A549 (cell line): ENCODE measurements at regions not wholly inside any gene's neighbourhood (a gene's known extent, or its start where the extent isn't known, plus 50 kb on each side); places are given as distances from the start of the nearest gene placed in this dataset.

ENCODE experiments used
- ATAC-seq, 2 experiments: fragments of 200-7000 bp in 1 of 2; fragments of >200 bp in 1 of 2; cut with Nextera tagmentation in 1 of 2; cut with Tn5 transposase in 1 of 2; 3 replicates each; pipeline versions ENCODE4 v1.8.0 to v1.9.1; 2018 to 2020; ENCODE audit warnings: mild to moderate bottlenecking in 1 of 2, moderate library complexity in 1 of 2
- CTCF ChIA-PET: fragments of 300-600 bp; sonication (Branson Sonifier 250); formaldehyde crosslinking; extraction: SDS; loops from one replicate; lab custom pipeline; 2021; ENCODE audit warnings: antibody characterized with exemption, inconsistent platforms; lab: Yijun Ruan, JAX
- POLR2A ChIA-PET: fragments of 350-600 bp; formaldehyde crosslinking; extraction: SDS; loops from one replicate; lab custom pipeline; 2021; ENCODE audit warnings: antibody characterized with exemption, inconsistent platforms; lab: Yijun Ruan, JAX
- DNase-seq, 2 experiments: peaks; one replicate each; pipeline versions ENCODE4 v3.0.0 to v3.0.0-alpha.2; 2011 to 2016; ENCODE audit warnings: low read depth in 1 of 2, low spot score in 1 of 2
- FAIRE-seq: peaks from 2 replicates; lab custom pipeline; 2011; peaks lifted over from hg19 to GRCh38; lab: Jason Lieb, UNC
- H3K27ac ChIP-seq, 2 experiments: fragments of >200 bp; sonication (Bioruptor Twin); formaldehyde crosslinking; 3 replicates each; pipeline ENCODE4 v1.5.1; 2016 to 2017
- H3K4me1 ChIP-seq: fragments of >200 bp; sonication (Bioruptor Twin); formaldehyde crosslinking; 3 replicates; pipeline ENCODE4 v1.6.1; 2016
- H3K4me2 ChIP-seq: fragments of >200 bp; sonication (Bioruptor Twin); formaldehyde crosslinking; 3 replicates; pipeline ENCODE4 v1.6.1; 2016
- H3K4me3 ChIP-seq: fragments of >200 bp; sonication (Bioruptor Twin); formaldehyde crosslinking; 3 replicates; pipeline ENCODE4 v1.5.1; 2016
- H3K9me3 ChIP-seq: fragments of >200 bp; sonication (Bioruptor Twin); formaldehyde crosslinking; 3 replicates; pipeline ENCODE4 v1.6.1; 2016
- BHLHE40 ChIP-seq: IDR thresholded peaks from 2 replicates; pipeline ENCODE4 v1.6.1; 2012; ENCODE audit warnings: low read depth, low read length, inconsistent platforms
- CHD2 ChIP-seq: fragments of 150-350 bp; IDR thresholded peaks from 2 replicates; pipeline ENCODE4 v1.6.1; 2014; ENCODE audit warnings: low read length; ENCODE audit not compliant: partially characterized antibody
- CHD4 ChIP-seq: fragments of 200-600 bp; sonication (generic); IDR thresholded peaks from 2 replicates; pipeline ENCODE4 v1.6.1; 2016; ENCODE audit warnings: antibody characterized with exemption, mild to moderate bottlenecking, borderline replicate concordance
- ESRRA ChIP-seq: fragments of 150-350 bp; IDR thresholded peaks from 2 replicates; pipeline ENCODE4 v1.6.1; 2014; ENCODE audit warnings: mild to moderate bottlenecking, low read length, borderline replicate concordance
- FOSB ChIP-seq: fragments of 250-450 bp; sonication (Bioruptor Pico); IDR thresholded peaks from 2 replicates; pipeline ENCODE4 v1.5.0; 2020; ENCODE audit warnings: mild to moderate bottlenecking, moderate library complexity
- GATA3 ChIP-seq: IDR thresholded peaks from 2 replicates; pipeline ENCODE4 v1.6.1; 2012; ENCODE audit warnings: borderline replicate concordance
- HDAC2 ChIP-seq: fragments of 200-600 bp; sonication (generic); IDR thresholded peaks from 2 replicates; pipeline ENCODE4 v1.6.1; 2016
- HEYL ChIP-seq: fragments of 250-450 bp; sonication (Bioruptor Pico); IDR thresholded peaks from 2 replicates; pipeline ENCODE4 v1.8.0; 2021; ENCODE audit warnings: mild to moderate bottlenecking, moderate library complexity
- HOXA7 ChIP-seq: fragments of 250-450 bp; sonication (Bioruptor Pico); IDR thresholded peaks from 2 replicates; pipeline ENCODE4 v1.5.0; 2020; ENCODE audit warnings: mild to moderate bottlenecking, moderate library complexity
- HOXB13 ChIP-seq: fragments of 250-450 bp; sonication (Bioruptor Pico); IDR thresholded peaks from 2 replicates; pipeline ENCODE4 v1.5.0; 2020; ENCODE audit warnings: low read depth, mild to moderate bottlenecking, moderate library complexity
- KDM5A ChIP-seq: fragments of 200-600 bp; sonication (generic); IDR thresholded peaks from 2 replicates; pipeline ENCODE4 v1.6.1; 2016; ENCODE audit warnings: antibody characterized with exemption, mild to moderate bottlenecking
- MAFK ChIP-seq: fragments of 450-650 bp; IDR thresholded peaks from 2 replicates; pipeline ENCODE4 v1.6.1; 2014; ENCODE audit not compliant: partially characterized antibody
- MAZ ChIP-seq: fragments of 150-350 bp; IDR thresholded peaks from 2 replicates; pipeline ENCODE4 v1.6.1; 2014; ENCODE audit warnings: antibody characterized with exemption, low read depth, low read length, borderline replicate concordance
- MYC ChIP-seq: IDR thresholded peaks from 2 replicates; pipeline ENCODE4 v1.6.1; 2012; ENCODE audit warnings: mild to moderate bottlenecking, inconsistent platforms, low read length, improper control_type of control experiment, borderline replicate concordance
- NFE2L2 ChIP-seq: fragments of 150-350 bp; conservative IDR thresholded peaks from 2 replicates; pipeline ENCODE4 v1.6.1; 2014; ENCODE audit warnings: low read length
- NPAS2 ChIP-seq: fragments of 250-450 bp; sonication (Bioruptor Pico); IDR thresholded peaks from 2 replicates; pipeline ENCODE4 v1.8.0; 2022; ENCODE audit warnings: mild to moderate bottlenecking, moderate library complexity, borderline replicate concordance
- RAD21 ChIP-seq, 2 experiments: fragments of >200 bp in 1 of 2; sonication (Bioruptor Twin) in 1 of 2; formaldehyde crosslinking in 1 of 2; IDR thresholded peaks in 1 of 2; conservative IDR thresholded peaks in 1 of 2; 2 replicates in 1 of 2; 3 replicates in 1 of 2; pipeline ENCODE4 v1.6.1; 2012 to 2018; ENCODE audit warnings: inconsistent platforms in 1 of 2
- RARB ChIP-seq: fragments of 250-450 bp; sonication (Bioruptor Pico); IDR thresholded peaks from 2 replicates; pipeline ENCODE4 v1.8.0; 2021; ENCODE audit warnings: mild to moderate bottlenecking, moderate library complexity
- RFX5 ChIP-seq: fragments of 450-650 bp; IDR thresholded peaks from 2 replicates; pipeline ENCODE4 v1.7.1; 2014; ENCODE audit warnings: antibody characterized with exemption, mild to moderate bottlenecking, moderate library complexity
- SMC3 ChIP-seq: fragments of >200 bp; sonication (Bioruptor Twin); formaldehyde crosslinking; IDR thresholded peaks from 3 replicates; pipeline ENCODE4 v1.6.1; 2018; ENCODE audit warnings: inconsistent platforms
- SREBF2 ChIP-seq: fragments of 450-650 bp; IDR thresholded peaks from 2 replicates; pipeline ENCODE4 v1.6.1; 2014; ENCODE audit warnings: mild to moderate bottlenecking, moderate library complexity
- TFCP2L1 ChIP-seq: fragments of 250-450 bp; sonication (Bioruptor Pico); IDR thresholded peaks from 2 replicates; pipeline ENCODE4 v1.5.0; 2021; ENCODE audit warnings: mild to moderate bottlenecking
- TP53 ChIP-seq: fragments of 250-450 bp; sonication (Bioruptor Pico); IDR thresholded peaks from 2 replicates; pipeline ENCODE4 v1.5.0; 2021; ENCODE audit warnings: mild to moderate bottlenecking, moderate library complexity
- ZFP36 ChIP-seq: fragments of 450-650 bp; IDR thresholded peaks from 2 replicates; pipeline ENCODE4 v1.6.1; 2014; ENCODE audit warnings: borderline replicate concordance; ENCODE audit not compliant: partially characterized antibody
- ZNF302 ChIP-seq: fragments of 250-450 bp; sonication (Bioruptor Pico); IDR thresholded peaks from 2 replicates; pipeline ENCODE4 v1.9.0; 2021; ENCODE audit warnings: inconsistent platforms, mild to moderate bottlenecking, moderate library complexity
- WGBS: methylation state at CpG from one replicate; pipeline ENCODE4 v1.1.6; 2017; ENCODE audit errors: missing lambda C conversion rate; 5-methylcytosine and 5-hydroxymethylcytosine counted together
- TF ChIP-seq, protein P1 (sequence below): fragments of >200 bp; sonication (Bioruptor Twin); formaldehyde crosslinking; IDR thresholded peaks from 2 replicates; pipeline ENCODE4 v1.6.1; 2016
- TF ChIP-seq, protein P2 (sequence below): fragments of 150-350 bp; IDR thresholded peaks from 2 replicates; pipeline ENCODE4 v1.6.1; 2014; ENCODE audit warnings: low read depth, mild to moderate bottlenecking, low read length
- TF ChIP-seq, protein P3 (sequence below): IDR thresholded peaks from 2 replicates; pipeline ENCODE4 v1.6.1; 2012
- TF ChIP-seq, protein P4 (sequence below): fragments of >200 bp; sonication (Bioruptor Twin); formaldehyde crosslinking; IDR thresholded peaks from 3 replicates; pipeline ENCODE4 v1.5.1; 2016
- TF ChIP-seq, protein P5 (sequence below): fragments of >200 bp; sonication (Bioruptor Twin); formaldehyde crosslinking; IDR thresholded peaks from 3 replicates; pipeline ENCODE4 v1.6.1; 2016
- TF ChIP-seq, protein P6 (sequence below): IDR thresholded peaks from 2 replicates; pipeline ENCODE4 v1.6.1; 2012

DNA sequence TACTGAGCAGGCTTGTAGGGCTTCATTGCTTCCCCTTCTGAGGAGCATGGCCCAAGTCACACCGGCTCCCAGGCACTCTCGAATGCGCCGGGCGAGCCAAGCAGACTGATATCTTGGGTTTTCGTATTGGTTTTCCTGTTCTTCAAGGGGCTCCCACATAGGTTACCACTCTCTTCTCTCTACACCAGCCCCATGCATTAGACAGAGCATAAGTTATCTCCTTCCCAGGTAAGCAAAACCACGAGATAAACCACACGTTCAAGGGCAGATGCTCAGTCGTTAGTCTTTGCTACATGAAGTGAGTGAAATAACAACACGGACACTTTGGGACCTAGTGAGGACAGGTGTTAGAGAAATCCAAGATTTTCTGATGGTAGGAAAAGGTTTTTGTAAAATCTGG lies 211.2 kb downstream of the ABCC12 start:
- POLR2A ChIA-PET: no interaction called here
- H3K4me2 ChIP-seq: no peak overlapping the region
- 80% methylated on average over 10 of the region's 10 CpGs for whole genome bisulfite sequencing
- FAIRE-seq (no peak), ATAC-seq (no peak), DNase-seq (no peak)
- H3K4me1 ChIP-seq: no peaks in the 10 kb centered on the region
- H3K27ac ChIP-seq: no peak overlapping the region
- CTCF ChIA-PET: no interaction called here
- H3K9me3 ChIP-seq: no peaks in the 10 kb centered on the region
- H3K4me3 ChIP-seq: no peak overlapping the region
- TF ChIP-seq, protein P1, sequence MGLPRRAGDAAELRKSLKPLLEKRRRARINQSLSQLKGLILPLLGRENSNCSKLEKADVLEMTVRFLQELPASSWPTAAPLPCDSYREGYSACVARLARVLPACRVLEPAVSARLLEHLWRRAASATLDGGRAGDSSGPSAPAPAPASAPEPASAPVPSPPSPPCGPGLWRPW: no peak
- TF ChIP-seq GATA3 (no peak), RAD21 (conservative IDR thresholded peaks at IDR 0.05 in 1 of 2, IDR thresholded peaks at IDR 0.05 in 1 of 2) (no peak), FOSB (no peak), TFCP2L1 (no peak), HDAC2 (no peak), NPAS2 (no peak), BHLHE40 (no peak), HOXB13 (CRISPR knock-in tag) (no peak), ESRRA (no peak), TP53 (no peak), SREBF2 (no peak), SMC3 (no peak), RARB (CRISPR knock-in tag) (no peak), CHD4 (no peak), KDM5A (no peak), NFE2L2 (no peak), HOXA7 (CRISPR knock-in tag) (no peak)
- TF ChIP-seq, protein P2, sequence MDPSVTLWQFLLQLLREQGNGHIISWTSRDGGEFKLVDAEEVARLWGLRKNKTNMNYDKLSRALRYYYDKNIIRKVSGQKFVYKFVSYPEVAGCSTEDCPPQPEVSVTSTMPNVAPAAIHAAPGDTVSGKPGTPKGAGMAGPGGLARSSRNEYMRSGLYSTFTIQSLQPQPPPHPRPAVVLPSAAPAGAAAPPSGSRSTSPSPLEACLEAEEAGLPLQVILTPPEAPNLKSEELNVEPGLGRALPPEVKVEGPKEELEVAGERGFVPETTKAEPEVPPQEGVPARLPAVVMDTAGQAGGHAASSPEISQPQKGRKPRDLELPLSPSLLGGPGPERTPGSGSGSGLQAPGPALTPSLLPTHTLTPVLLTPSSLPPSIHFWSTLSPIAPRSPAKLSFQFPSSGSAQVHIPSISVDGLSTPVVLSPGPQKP: no peak
- TF ChIP-seq, protein P3, sequence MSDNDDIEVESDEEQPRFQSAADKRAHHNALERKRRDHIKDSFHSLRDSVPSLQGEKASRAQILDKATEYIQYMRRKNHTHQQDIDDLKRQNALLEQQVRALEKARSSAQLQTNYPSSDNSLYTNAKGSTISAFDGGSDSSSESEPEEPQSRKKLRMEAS: no peak

DNA sequence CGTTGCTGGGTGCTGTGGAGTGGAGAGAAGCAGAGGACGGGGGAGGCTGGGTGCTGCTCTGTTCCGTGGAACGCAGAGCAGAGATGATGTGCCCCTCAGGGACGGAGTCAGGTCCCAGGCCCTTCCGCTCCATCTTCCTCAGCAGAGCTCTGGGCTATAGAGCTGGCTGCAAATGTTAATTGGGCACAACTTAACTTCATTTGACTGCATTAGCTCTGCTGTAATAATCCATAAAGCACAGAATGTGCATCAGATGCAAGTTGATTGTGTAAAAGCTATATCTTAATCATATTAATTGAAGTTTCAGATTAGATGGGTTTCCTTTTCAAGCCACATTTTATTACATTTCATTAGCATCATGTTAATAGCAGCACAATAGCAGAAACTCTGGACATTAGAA lies 212.6 kb downstream of the ABCC12 start:
- FAIRE-seq: no peak
- no peak for DNase-seq
- no peak for TF ChIP-seq TFCP2L1
- TF ChIP-seq ESRRA: no peak
- no peak for TF ChIP-seq CHD2
- no peak for TF ChIP-seq MAZ
- TF ChIP-seq MYC: no peak
- TF ChIP-seq HEYL (CRISPR knock-in tag): no peak
- TF ChIP-seq, all 56 proteins: peak for 0
- ATAC-seq: no peak
- POLR2A ChIA-PET: no interaction called here
- H3K4me2 ChIP-seq: no peak overlapping the region
- CTCF ChIA-PET: no interaction called here
- H3K9me3 ChIP-seq: no peaks in the 10 kb centered on the region
- H3K27ac ChIP-seq: no peak overlapping the region
- no peak overlapping the region for H3K4me3 ChIP-seq
- H3K4me1 ChIP-seq: no peaks in the 10 kb centered on the region
- 67% methylated on average over 6 of the region's 6 CpGs for WGBS

DNA sequence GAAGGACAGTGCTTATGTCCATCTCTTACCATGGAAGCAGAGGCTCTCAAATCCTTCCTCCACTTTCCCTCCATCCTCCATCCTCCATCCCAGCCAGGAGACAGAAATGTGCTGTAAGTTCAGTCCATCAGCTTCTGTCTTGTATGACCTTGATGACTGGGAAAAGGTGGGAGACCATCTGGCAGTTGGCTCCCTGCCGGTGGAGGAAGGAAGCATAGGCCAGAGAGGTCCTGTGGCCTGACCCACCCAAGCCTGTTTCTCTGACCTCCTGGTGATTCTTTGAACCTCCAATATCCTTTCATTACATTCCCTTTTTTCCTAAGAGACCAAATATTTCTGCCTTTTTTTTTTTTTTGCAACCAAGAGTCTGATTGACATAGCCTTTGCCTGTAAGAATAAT lies 215.3 kb downstream of the ABCC12 start:
- ATAC-seq (no peak), DNase-seq (no peak), FAIRE-seq (no peak)
- Histone ChIP-seq H3K4me3 (no peak overlapping the region), H3K4me1 (no peaks in the 10 kb centered on the region), H3K9me3 (no peaks in the 10 kb centered on the region), H3K4me2 (no peak overlapping the region), H3K27ac (no peak overlapping the region)
- ChIA-PET POLR2A (no interaction called here), CTCF (interaction anchor here (0.9 kb wide), 1 partner anchor 503 kb away, joined by 3 read pairs; no protein-coding TSS in a partner anchor)
- WGBS: 94% methylated on average over 1 of the region's 1 CpG
- TF ChIP-seq MAFK: no peak
- no peak for TF ChIP-seq ZFP36
- TF ChIP-seq RFX5: no peak
- TF ChIP-seq RAD21 (conservative IDR thresholded peaks at IDR 0.05 in 1 of 2, IDR thresholded peaks at IDR 0.05 in 1 of 2): no peak
- no peak for TF ChIP-seq TP53
- TF ChIP-seq ZNF302: no peak
- TF ChIP-seq, protein P4, sequence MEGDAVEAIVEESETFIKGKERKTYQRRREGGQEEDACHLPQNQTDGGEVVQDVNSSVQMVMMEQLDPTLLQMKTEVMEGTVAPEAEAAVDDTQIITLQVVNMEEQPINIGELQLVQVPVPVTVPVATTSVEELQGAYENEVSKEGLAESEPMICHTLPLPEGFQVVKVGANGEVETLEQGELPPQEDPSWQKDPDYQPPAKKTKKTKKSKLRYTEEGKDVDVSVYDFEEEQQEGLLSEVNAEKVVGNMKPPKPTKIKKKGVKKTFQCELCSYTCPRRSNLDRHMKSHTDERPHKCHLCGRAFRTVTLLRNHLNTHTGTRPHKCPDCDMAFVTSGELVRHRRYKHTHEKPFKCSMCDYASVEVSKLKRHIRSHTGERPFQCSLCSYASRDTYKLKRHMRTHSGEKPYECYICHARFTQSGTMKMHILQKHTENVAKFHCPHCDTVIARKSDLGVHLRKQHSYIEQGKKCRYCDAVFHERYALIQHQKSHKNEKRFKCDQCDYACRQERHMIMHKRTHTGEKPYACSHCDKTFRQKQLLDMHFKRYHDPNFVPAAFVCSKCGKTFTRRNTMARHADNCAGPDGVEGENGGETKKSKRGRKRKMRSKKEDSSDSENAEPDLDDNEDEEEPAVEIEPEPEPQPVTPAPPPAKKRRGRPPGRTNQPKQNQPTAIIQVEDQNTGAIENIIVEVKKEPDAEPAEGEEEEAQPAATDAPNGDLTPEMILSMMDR: no peak
- TF ChIP-seq MAZ: no peak
- TF ChIP-seq NFE2L2: no peak
- TF ChIP-seq, protein P5, sequence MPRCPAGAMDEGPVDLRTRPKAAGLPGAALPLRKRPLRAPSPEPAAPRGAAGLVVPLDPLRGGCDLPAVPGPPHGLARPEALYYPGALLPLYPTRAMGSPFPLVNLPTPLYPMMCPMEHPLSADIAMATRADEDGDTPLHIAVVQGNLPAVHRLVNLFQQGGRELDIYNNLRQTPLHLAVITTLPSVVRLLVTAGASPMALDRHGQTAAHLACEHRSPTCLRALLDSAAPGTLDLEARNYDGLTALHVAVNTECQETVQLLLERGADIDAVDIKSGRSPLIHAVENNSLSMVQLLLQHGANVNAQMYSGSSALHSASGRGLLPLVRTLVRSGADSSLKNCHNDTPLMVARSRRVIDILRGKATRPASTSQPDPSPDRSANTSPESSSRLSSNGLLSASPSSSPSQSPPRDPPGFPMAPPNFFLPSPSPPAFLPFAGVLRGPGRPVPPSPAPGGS: no peak
- TF ChIP-seq, protein P6, sequence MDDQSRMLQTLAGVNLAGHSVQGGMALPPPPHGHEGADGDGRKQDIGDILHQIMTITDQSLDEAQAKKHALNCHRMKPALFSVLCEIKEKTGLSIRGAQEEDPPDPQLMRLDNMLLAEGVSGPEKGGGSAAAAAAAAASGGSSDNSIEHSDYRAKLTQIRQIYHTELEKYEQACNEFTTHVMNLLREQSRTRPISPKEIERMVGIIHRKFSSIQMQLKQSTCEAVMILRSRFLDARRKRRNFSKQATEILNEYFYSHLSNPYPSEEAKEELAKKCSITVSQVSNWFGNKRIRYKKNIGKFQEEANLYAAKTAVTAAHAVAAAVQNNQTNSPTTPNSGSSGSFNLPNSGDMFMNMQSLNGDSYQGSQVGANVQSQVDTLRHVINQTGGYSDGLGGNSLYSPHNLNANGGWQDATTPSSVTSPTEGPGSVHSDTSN: no peak
- TF ChIP-seq, protein P3: no peak
